ENCODE measurements at regions not wholly inside any gene's neighbourhood (a gene's known extent, or its start where the extent isn't known, plus 50 kb on each side); places are given as distances from the start of the nearest gene placed in this dataset.

GRCh38 chr11:19482319-19483100 is 230.1 kb upstream of the NAV2 start:
- TF ChIP-seq EZH2 (IDR thresholded peaks at IDR 0.05; ENCODE audit: insufficient read depth, low read length) (no peak), CTCF (IDR thresholded peaks at IDR 0.05; ENCODE audit: insufficient read depth, low read depth, low read length) (no peak)
- Histone ChIP-seq H3K9ac (ENCODE audit: low read length) (no peak overlapping the region), H3K4me1 (ENCODE audit: insufficient read depth, low read length) (no peaks in the 10 kb centered on the region), H3K27me3 (ENCODE audit: insufficient read depth, low read length) (peaks cover 16% of the 10 kb centered on the region), H3K79me2 (ENCODE audit: insufficient read depth, low read length) (no peaks in the 10 kb centered on the region), H2AFZ (ENCODE audit: low read depth, low read length) (no peak overlapping the region), H3K27ac (ENCODE audit: low read depth, low read length) (no peak overlapping the region), H3K36me3 (ENCODE audit: insufficient read depth, low read length) (no peaks in the 10 kb centered on the region), H3K4me2 (ENCODE audit: low read length) (no peak overlapping the region), H3K9me3 (ENCODE audit: insufficient read depth, low read depth, low read length) (no peaks in the 10 kb centered on the region), H3K4me3 (ENCODE audit: insufficient read depth, low read depth, low read length) (no peak overlapping the region), H4K20me1 (ENCODE audit: insufficient read depth, low read length) (no peaks in the 10 kb centered on the region)
- H3K4me1 Mint-ChIP-seq (ENCODE audit: low read depth, unreplicated experiment) = no peaks in the 10 kb centered on the region
- H3K4me3 Mint-ChIP-seq (ENCODE audit: unreplicated experiment) = no peak overlapping the region
- H3K27ac Mint-ChIP-seq (ENCODE audit: unreplicated experiment) = no peak overlapping the region
- FAIRE-seq (no peak), DNase-seq (ENCODE audit: low read depth) (no peak)
- H3K27me3 Mint-ChIP-seq (ENCODE audit: low read depth, unreplicated experiment) = peaks cover 69% of the 10 kb centered on the region
- H3K36me3 Mint-ChIP-seq (ENCODE audit: low read depth, unreplicated experiment) = no peaks in the 10 kb centered on the region
- peaks cover 6% of the 10 kb centered on the region for H3K9me3 Mint-ChIP-seq (ENCODE audit: unreplicated experiment)

- no peaks in the 10 kb centered on the region for H3K9me3 ChIP-seq (ENCODE audit: insufficient read depth, low read depth, low read length)
These were observed 232.1 kb upstream of the NAV2 start for GRCh38 chr11:19480540-19480939.

More at GRCh38 chr11:19480540-19480939, 232.1 kb upstream of the NAV2 start:
- H3K79me2 ChIP-seq (ENCODE audit: insufficient read depth, low read length) = no peaks in the 10 kb centered on the region
- H3K9ac ChIP-seq (ENCODE audit: low read length) = no peak overlapping the region
- DNase-seq (ENCODE audit: low read depth) = no peak
- no peak for FAIRE-seq
- H3K27ac ChIP-seq (ENCODE audit: low read depth, low read length) = no peak overlapping the region
- Mint-ChIP-seq H3K36me3 (ENCODE audit: low read depth, unreplicated experiment) (no peaks in the 10 kb centered on the region), H3K4me1 (ENCODE audit: low read depth, unreplicated experiment) (no peaks in the 10 kb centered on the region), H3K27ac (ENCODE audit: unreplicated experiment) (no peak overlapping the region), H3K9me3 (ENCODE audit: unreplicated experiment) (peaks cover under 1% of the 10 kb centered on the region), H3K27me3 (ENCODE audit: low read depth, unreplicated experiment) (peaks cover 58% of the 10 kb centered on the region), H3K4me3 (ENCODE audit: unreplicated experiment) (no peak overlapping the region)
- TF ChIP-seq CTCF (IDR thresholded peaks at IDR 0.05; ENCODE audit: insufficient read depth, low read depth, low read length) (no peak), EZH2 (IDR thresholded peaks at IDR 0.05; ENCODE audit: insufficient read depth, low read length) (no peak)
- H3K4me1 ChIP-seq (ENCODE audit: insufficient read depth, low read length) = no peaks in the 10 kb centered on the region
- no peak overlapping the region for H3K4me3 ChIP-seq (ENCODE audit: insufficient read depth, low read depth, low read length)
- H4K20me1 ChIP-seq (ENCODE audit: insufficient read depth, low read length) = no peaks in the 10 kb centered on the region
- no peaks in the 10 kb centered on the region for H3K36me3 ChIP-seq (ENCODE audit: insufficient read depth, low read length)
- H3K4me2 ChIP-seq (ENCODE audit: low read length) = no peak overlapping the region
- no peak overlapping the region for H2AFZ ChIP-seq (ENCODE audit: low read depth, low read length)
- peaks cover 18% of the 10 kb centered on the region for H3K27me3 ChIP-seq (ENCODE audit: insufficient read depth, low read length)
